ENCODE measurements at regions not wholly inside any gene's neighbourhood (a gene's known extent, or its start where the extent isn't known, plus 50 kb on each side); places are given as distances from the start of the nearest gene placed in this dataset.

DNA sequence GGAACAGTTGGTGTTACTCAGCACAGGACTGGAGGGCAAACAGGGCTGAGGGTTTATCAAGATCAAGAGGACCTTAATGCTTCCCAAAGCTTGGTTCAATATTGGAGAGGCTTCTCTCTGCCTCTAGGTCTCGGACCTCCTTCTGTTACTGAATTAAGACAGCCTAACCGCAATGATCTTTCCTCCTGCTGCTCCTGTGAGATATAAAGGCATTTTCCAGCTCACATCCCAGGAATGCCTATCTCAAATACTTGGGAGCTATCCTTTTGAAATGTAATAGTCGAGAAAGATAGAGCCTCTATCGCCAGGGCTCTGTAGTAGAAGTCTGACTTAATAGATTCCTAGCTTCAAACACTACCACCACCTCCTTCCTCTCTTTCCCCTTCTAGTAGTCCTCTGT is 1475.0 kb downstream of the SLITRK1 start:
- no peaks in the 10 kb centered on the region for H3K4me1 Mint-ChIP-seq (ENCODE audit: insufficient read depth, unreplicated experiment)
- ChIA-PET CTCF (no interaction called here), POLR2A (no interaction called here)
- no peak for DNase-seq (ENCODE audit: unreplicated experiment)
- BruUV-seq (replicated peaks) = no TSS peak
- H3K36me3 Mint-ChIP-seq (ENCODE audit: insufficient read depth, unreplicated experiment) = no peaks in the 10 kb centered on the region
- no peaks in the 10 kb centered on the region for H3K9me3 Mint-ChIP-seq (ENCODE audit: unreplicated experiment)
- H3K27me3 Mint-ChIP-seq (ENCODE audit: insufficient read depth, unreplicated experiment) = no peaks in the 10 kb centered on the region
- TF ChIP-seq, protein P1, sequence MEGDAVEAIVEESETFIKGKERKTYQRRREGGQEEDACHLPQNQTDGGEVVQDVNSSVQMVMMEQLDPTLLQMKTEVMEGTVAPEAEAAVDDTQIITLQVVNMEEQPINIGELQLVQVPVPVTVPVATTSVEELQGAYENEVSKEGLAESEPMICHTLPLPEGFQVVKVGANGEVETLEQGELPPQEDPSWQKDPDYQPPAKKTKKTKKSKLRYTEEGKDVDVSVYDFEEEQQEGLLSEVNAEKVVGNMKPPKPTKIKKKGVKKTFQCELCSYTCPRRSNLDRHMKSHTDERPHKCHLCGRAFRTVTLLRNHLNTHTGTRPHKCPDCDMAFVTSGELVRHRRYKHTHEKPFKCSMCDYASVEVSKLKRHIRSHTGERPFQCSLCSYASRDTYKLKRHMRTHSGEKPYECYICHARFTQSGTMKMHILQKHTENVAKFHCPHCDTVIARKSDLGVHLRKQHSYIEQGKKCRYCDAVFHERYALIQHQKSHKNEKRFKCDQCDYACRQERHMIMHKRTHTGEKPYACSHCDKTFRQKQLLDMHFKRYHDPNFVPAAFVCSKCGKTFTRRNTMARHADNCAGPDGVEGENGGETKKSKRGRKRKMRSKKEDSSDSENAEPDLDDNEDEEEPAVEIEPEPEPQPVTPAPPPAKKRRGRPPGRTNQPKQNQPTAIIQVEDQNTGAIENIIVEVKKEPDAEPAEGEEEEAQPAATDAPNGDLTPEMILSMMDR (IDR thresholded peaks at IDR 0.05; ENCODE audit: unreplicated experiment) = no peak
- H3K27ac Mint-ChIP-seq (ENCODE audit: low read depth, unreplicated experiment) = no peak overlapping the region
- intact Hi-C loops (cut with micrococcal nuclease) = no loop called here
- H3K4me3 Mint-ChIP-seq (ENCODE audit: unreplicated experiment) = no peak overlapping the region

DNA sequence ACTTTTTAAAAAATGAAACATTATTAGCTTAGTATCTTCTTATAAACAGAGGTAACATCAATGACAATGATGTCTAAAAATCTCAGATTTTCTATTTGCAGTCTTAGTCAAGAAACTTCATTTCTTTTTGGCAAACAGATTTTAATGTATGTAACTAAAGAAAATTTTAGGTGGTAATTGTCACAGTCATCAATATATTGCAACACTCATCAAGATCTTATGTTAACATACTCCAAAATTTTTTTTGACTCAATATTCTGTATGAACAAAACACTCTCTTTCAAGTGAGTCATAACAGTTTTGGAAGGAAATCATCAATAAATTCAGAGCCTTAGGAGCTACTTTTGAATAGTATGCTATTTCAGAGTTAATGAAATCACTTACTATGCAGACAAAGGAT is 1507.6 kb downstream of the SLITRK1 start:
- Mint-ChIP-seq H3K27ac (ENCODE audit: low read depth, unreplicated experiment) (no peak overlapping the region), H3K4me3 (ENCODE audit: unreplicated experiment) (no peak overlapping the region), H3K36me3 (ENCODE audit: insufficient read depth, unreplicated experiment) (no peaks in the 10 kb centered on the region), H3K27me3 (ENCODE audit: insufficient read depth, unreplicated experiment) (no peaks in the 10 kb centered on the region), H3K4me1 (ENCODE audit: insufficient read depth, unreplicated experiment) (no peaks in the 10 kb centered on the region), H3K9me3 (ENCODE audit: unreplicated experiment) (peaks cover 1% of the 10 kb centered on the region)
- no TSS peak for BruUV-seq (replicated peaks)
- TF ChIP-seq, protein P1 (IDR thresholded peaks at IDR 0.05; ENCODE audit: unreplicated experiment) = no peak
- ChIA-PET POLR2A (no interaction called here), CTCF (no interaction called here)
- DNase-seq (ENCODE audit: unreplicated experiment) = no peak
- intact Hi-C loops (cut with micrococcal nuclease) = no loop called here

DNA sequence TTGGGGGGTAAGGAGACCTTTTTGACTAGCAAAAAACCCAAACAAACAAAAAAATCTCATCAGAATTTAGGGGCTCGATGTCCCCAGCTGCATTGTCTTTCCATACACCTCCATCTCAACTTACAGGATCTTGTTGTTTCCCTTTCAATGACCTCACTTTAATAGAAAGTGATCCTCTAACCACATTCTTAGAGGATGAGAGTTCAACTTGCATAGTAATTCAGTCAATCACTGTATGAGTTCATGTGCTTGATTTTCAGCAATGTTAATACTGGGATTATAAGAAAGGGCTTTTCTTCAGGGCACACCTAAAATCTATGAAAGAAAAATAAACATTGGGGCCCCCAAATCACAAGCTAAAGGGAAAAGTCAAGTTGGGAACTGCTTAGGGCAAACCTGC is 1512.0 kb downstream of the SLITRK1 start:
- Mint-ChIP-seq H3K4me3 (ENCODE audit: unreplicated experiment) (no peak overlapping the region), H3K9me3 (ENCODE audit: unreplicated experiment) (no peaks in the 10 kb centered on the region), H3K4me1 (ENCODE audit: insufficient read depth, unreplicated experiment) (no peaks in the 10 kb centered on the region), H3K27ac (ENCODE audit: low read depth, unreplicated experiment) (no peak overlapping the region), H3K36me3 (ENCODE audit: insufficient read depth, unreplicated experiment) (no peaks in the 10 kb centered on the region), H3K27me3 (ENCODE audit: insufficient read depth, unreplicated experiment) (no peaks in the 10 kb centered on the region)
- no TSS peak for BruUV-seq (replicated peaks)
- DNase-seq (ENCODE audit: unreplicated experiment) = no peak
- POLR2A ChIA-PET = no interaction called here
- TF ChIP-seq, protein P1 (IDR thresholded peaks at IDR 0.05; ENCODE audit: unreplicated experiment) = no peak
- CTCF ChIA-PET = no interaction called here
- intact Hi-C loops (cut with micrococcal nuclease) = no loop called here

DNA sequence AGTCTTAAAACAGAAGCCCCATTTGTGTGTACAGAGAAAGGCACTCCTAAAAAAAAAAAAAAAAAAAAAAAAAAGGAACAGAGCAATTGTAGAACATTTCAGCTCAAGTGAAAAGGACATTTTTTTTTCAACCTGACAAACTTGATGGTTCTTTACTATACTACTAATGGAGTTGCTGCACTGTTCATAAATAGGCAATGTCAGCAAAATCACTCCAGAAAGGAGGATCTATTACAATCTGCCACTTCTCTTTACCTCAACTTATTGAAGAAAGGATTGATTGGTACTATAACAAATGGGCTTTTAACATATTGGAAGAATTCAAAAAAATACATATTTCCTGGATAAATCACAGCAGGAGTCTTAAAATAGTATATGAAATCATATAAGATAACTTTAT is 1517.7 kb downstream of the SLITRK1 start:
- TF ChIP-seq, protein P1 (IDR thresholded peaks at IDR 0.05; ENCODE audit: unreplicated experiment) = no peak
- no peak overlapping the region for H3K4me3 Mint-ChIP-seq (ENCODE audit: unreplicated experiment)
- ChIA-PET POLR2A (no interaction called here), CTCF (no interaction called here)
- no TSS peak for BruUV-seq (replicated peaks)
- no peak overlapping the region for H3K27ac Mint-ChIP-seq (ENCODE audit: low read depth, unreplicated experiment)
- H3K36me3 Mint-ChIP-seq (ENCODE audit: insufficient read depth, unreplicated experiment) = no peaks in the 10 kb centered on the region
- no peaks in the 10 kb centered on the region for H3K4me1 Mint-ChIP-seq (ENCODE audit: insufficient read depth, unreplicated experiment)
- H3K9me3 Mint-ChIP-seq (ENCODE audit: unreplicated experiment) = peaks cover 3% of the 10 kb centered on the region
- no peak for DNase-seq (ENCODE audit: unreplicated experiment)
- no peaks in the 10 kb centered on the region for H3K27me3 Mint-ChIP-seq (ENCODE audit: insufficient read depth, unreplicated experiment)
- intact Hi-C loops (cut with micrococcal nuclease) = no loop called here
